ENCODE measurements at regions not wholly inside any gene's neighbourhood (a gene's known extent, or its start where the extent isn't known, plus 50 kb on each side); places are given as distances from the start of the nearest gene placed in this dataset.

DNA sequence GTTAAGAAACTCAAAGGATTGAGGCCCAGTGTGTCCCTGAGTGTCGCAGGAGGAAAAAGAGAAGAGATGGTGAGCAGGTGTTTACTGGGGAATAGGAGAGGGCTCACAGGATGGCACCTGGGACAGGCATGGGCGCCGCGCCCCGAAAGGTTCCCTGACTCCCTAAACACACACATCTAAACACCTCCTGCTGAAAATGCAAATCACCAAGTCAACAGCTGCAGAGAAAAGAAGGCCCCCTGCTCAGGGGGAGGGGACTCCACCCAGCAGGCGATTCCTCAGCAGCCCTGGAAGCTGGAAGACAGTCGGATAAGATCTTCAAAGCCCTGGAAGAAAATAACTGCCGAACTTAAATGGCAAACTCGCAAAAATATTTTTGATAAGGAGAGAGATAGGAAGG, 377.2 kb downstream of the BRD1 start:
- no peak overlapping the region for H2BK15ac ChIP-seq (ENCODE audit: low read depth, low read length)
- H3K9ac ChIP-seq (ENCODE audit: low read depth, low read length): no peak overlapping the region
- no peak overlapping the region for H3K14ac ChIP-seq (replicated peaks; ENCODE audit: low read depth, low read length)
- no peak overlapping the region for H2AFZ ChIP-seq (replicated peaks; ENCODE audit: low read length, poor library complexity)
- H4K5ac ChIP-seq (ENCODE audit: low read depth, low read length): no peak overlapping the region
- H2AK9ac ChIP-seq (replicated peaks; ENCODE audit: low read depth, low read length, poor library complexity): no peak overlapping the region
- no peak overlapping the region for H2BK120ac ChIP-seq (ENCODE audit: low read depth, low read length)
- no TSS peak for BruUV-seq (replicated peaks)
- POLR2A ChIA-PET (ENCODE audit: unreplicated experiment): no interaction called here
- DNase-seq (no peak), ATAC-seq (ENCODE audit: low read depth) (no peak)
- H3K4me1 ChIP-seq (ENCODE audit: control insufficient read depth, insufficient read depth, low read length): no peaks in the 10 kb centered on the region
- H3K4ac ChIP-seq (ENCODE audit: low read depth, low read length): no peak overlapping the region
- CTCF ChIA-PET: no interaction called here
- no peak overlapping the region for H2BK20ac ChIP-seq (ENCODE audit: low read depth, low read length)
- no peaks in the 10 kb centered on the region for H3K9me1 ChIP-seq (ENCODE audit: insufficient read depth, low read length)
- no peaks in the 10 kb centered on the region for H4K20me1 ChIP-seq (ENCODE audit: insufficient read depth, low read length)
- H4K91ac ChIP-seq (ENCODE audit: insufficient read depth, low read depth, low read length): no peak overlapping the region
- TF ChIP-seq CHD1 (IDR thresholded peaks at IDR 0.05; ENCODE audit: low read depth, low read length): no peak
- no peak for TF ChIP-seq POLR2A (IDR thresholded peaks at IDR 0.05; ENCODE audit: low read depth, low read length)
- no peak for TF ChIP-seq CEBPB (IDR thresholded peaks at IDR 0.05; ENCODE audit: low read depth, low read length)
- no peak for TF ChIP-seq BHLHE40 (IDR thresholded peaks at IDR 0.05; ENCODE audit: low read depth, low read length)
- TF ChIP-seq, protein P1, sequence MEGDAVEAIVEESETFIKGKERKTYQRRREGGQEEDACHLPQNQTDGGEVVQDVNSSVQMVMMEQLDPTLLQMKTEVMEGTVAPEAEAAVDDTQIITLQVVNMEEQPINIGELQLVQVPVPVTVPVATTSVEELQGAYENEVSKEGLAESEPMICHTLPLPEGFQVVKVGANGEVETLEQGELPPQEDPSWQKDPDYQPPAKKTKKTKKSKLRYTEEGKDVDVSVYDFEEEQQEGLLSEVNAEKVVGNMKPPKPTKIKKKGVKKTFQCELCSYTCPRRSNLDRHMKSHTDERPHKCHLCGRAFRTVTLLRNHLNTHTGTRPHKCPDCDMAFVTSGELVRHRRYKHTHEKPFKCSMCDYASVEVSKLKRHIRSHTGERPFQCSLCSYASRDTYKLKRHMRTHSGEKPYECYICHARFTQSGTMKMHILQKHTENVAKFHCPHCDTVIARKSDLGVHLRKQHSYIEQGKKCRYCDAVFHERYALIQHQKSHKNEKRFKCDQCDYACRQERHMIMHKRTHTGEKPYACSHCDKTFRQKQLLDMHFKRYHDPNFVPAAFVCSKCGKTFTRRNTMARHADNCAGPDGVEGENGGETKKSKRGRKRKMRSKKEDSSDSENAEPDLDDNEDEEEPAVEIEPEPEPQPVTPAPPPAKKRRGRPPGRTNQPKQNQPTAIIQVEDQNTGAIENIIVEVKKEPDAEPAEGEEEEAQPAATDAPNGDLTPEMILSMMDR (conservative IDR thresholded peaks at IDR 0.05; ENCODE audit: low read depth, low read length): no peak
- no peak for TF ChIP-seq MAZ (IDR thresholded peaks at IDR 0.05; ENCODE audit: borderline replicate concordance, low read depth, low read length)
- no peak for TF ChIP-seq MAFK (IDR thresholded peaks at IDR 0.05; ENCODE audit: low read depth, low read length)
- no peak for TF ChIP-seq MXI1 (IDR thresholded peaks at IDR 0.05; ENCODE audit: borderline replicate concordance, low read depth, low read length)
- TF ChIP-seq SMC3 (IDR thresholded peaks at IDR 0.05; ENCODE audit: low read depth, low read length): no peak
- TF ChIP-seq, protein P2, sequence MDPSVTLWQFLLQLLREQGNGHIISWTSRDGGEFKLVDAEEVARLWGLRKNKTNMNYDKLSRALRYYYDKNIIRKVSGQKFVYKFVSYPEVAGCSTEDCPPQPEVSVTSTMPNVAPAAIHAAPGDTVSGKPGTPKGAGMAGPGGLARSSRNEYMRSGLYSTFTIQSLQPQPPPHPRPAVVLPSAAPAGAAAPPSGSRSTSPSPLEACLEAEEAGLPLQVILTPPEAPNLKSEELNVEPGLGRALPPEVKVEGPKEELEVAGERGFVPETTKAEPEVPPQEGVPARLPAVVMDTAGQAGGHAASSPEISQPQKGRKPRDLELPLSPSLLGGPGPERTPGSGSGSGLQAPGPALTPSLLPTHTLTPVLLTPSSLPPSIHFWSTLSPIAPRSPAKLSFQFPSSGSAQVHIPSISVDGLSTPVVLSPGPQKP (IDR thresholded peaks at IDR 0.05; ENCODE audit: borderline replicate concordance, low read depth, low read length): no peak
- no peak for TF ChIP-seq RCOR1 (IDR thresholded peaks at IDR 0.05; ENCODE audit: insufficient replicate concordance, low read length)
- TF ChIP-seq RFX5 (IDR thresholded peaks at IDR 0.05; ENCODE audit: low read depth, low read length): no peak
- no peak for TF ChIP-seq RAD21 (IDR thresholded peaks at IDR 0.05; ENCODE audit: low read length)
- TF ChIP-seq FOS (IDR thresholded peaks at IDR 0.05; ENCODE audit: low read depth, low read length): no peak
- TF ChIP-seq, protein P3, sequence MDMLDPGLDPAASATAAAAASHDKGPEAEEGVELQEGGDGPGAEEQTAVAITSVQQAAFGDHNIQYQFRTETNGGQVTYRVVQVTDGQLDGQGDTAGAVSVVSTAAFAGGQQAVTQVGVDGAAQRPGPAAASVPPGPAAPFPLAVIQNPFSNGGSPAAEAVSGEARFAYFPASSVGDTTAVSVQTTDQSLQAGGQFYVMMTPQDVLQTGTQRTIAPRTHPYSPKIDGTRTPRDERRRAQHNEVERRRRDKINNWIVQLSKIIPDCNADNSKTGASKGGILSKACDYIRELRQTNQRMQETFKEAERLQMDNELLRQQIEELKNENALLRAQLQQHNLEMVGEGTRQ (IDR thresholded peaks at IDR 0.05; ENCODE audit: low read depth, low read length): no peak
- TF ChIP-seq NFE2L2 (IDR thresholded peaks at IDR 0.05; ENCODE audit: low read depth, low read length): no peak
- no peaks in the 10 kb centered on the region for H3K36me3 ChIP-seq (ENCODE audit: control insufficient read depth, insufficient read depth, low read length)
- no peaks in the 10 kb centered on the region for H3K79me1 ChIP-seq (ENCODE audit: low read depth in 1 of 2, low read length in 2 of 2)
- dilution Hi-C loops (cut with HindIII; ENCODE audit: low sequenced_read_pairs, unreplicated experiment) (no loop called here), in situ Hi-C loops (cut with MboI; ENCODE audit: low sequenced_read_pairs) (no loop called here), intact Hi-C loops (cut with micrococcal nuclease) (no loop called here)
- no peak overlapping the region for H3K4me2 ChIP-seq (ENCODE audit: low read depth, low read length)
- H3K4me3 ChIP-seq (ENCODE audit: insufficient read depth, low read depth, low read length): no peak overlapping the region
- no peak overlapping the region for H2BK5ac ChIP-seq (ENCODE audit: low read depth, low read length, poor library complexity, severe bottlenecking)
- H4K8ac ChIP-seq (ENCODE audit: low read depth in 2 of 2, low read length in 2 of 2): no peak overlapping the region
- H3K27me3 ChIP-seq (ENCODE audit: control insufficient read depth, insufficient read depth, low read length): no peaks in the 10 kb centered on the region
- H3K27ac ChIP-seq (ENCODE audit: insufficient read depth, low read length): no peak overlapping the region
- no peak overlapping the region for H2AK5ac ChIP-seq (ENCODE audit: low read depth, low read length)
- no peak overlapping the region for H3K23ac ChIP-seq (ENCODE audit: low read depth, low read length)
- H3K56ac ChIP-seq (ENCODE audit: extremely low read depth, insufficient read depth, low read length): no peak overlapping the region
- no CpG with 5 or more reads among the region's 9 CpGs for WGBS, 2 experiments (ENCODE audit: extremely low coverage in 2 of 2, insufficient read length in 1 of 2)
- no peak overlapping the region for H3K18ac ChIP-seq (ENCODE audit: low read depth, low read length)
- peaks cover 59% of the 10 kb centered on the region; the same call in 1 of the 2 replicates for H3K9me3 ChIP-seq (ENCODE audit: control insufficient read depth, insufficient read depth, low read length)

All from IMR-90 (cell line).